NB4 (cell line): ENCODE measurements at regions not wholly inside any gene's neighbourhood (a gene's known extent, or its start where the extent isn't known, plus 50 kb on each side); places are given as distances from the start of the nearest gene placed in this dataset.

Experiments
- DNase-seq: peaks from one replicate; pipeline ENCODE4 v3.0.0; 2010; ENCODE audit warnings: low read depth
- H3K4me3 ChIP-seq: one replicate; pipeline ENCODE4 v1.5.1; 2011; ENCODE audit warnings: mild to moderate bottlenecking, low read depth, low read length, moderate library complexity
- MYC ChIP-seq: IDR thresholded peaks from 2 replicates; pipeline ENCODE4 v1.6.1; 2011; ENCODE audit warnings: low read depth, low read length
- POLR2A ChIP-seq: IDR thresholded peaks from 2 replicates; pipeline ENCODE4 v1.6.1; 2011; ENCODE audit warnings: mild to moderate bottlenecking; ENCODE audit not compliant: insufficient read length; ENCODE audit errors: extremely low read depth
- TF ChIP-seq, protein P1 (sequence below): IDR thresholded peaks from 2 replicates; pipeline ENCODE4 v1.6.1; 2011; ENCODE audit warnings: low read depth, low read length
- TF ChIP-seq, protein P2 (sequence below): IDR thresholded peaks from one replicate; pipeline ENCODE4 v1.5.1; 2012; ENCODE audit warnings: low read depth, low read length

DNA sequence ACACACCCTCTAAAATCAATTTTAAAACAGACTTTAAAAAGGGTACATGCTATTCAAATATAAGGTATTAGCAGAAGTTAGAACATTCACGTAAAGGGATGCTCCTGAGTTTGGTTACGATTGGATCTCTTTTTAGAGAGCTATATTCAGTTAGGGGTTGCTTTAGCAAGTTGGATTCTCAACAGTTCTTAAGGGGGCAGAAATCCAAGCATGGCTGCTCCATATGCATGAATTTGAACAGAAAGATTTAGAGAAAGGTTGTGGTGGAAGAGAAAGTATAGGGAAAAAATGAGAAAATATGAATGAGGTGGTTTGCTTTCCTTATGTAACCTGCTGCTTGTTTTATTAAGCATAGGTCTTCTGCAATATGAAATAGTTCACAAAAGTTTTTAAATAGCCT lies 855.1 kb downstream of the SORCS1 start:
- no peak for DNase-seq
- TF ChIP-seq, protein P1, sequence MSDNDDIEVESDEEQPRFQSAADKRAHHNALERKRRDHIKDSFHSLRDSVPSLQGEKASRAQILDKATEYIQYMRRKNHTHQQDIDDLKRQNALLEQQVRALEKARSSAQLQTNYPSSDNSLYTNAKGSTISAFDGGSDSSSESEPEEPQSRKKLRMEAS, result no peak
- TF ChIP-seq POLR2A (no peak), MYC (no peak)
- TF ChIP-seq, protein P2, sequence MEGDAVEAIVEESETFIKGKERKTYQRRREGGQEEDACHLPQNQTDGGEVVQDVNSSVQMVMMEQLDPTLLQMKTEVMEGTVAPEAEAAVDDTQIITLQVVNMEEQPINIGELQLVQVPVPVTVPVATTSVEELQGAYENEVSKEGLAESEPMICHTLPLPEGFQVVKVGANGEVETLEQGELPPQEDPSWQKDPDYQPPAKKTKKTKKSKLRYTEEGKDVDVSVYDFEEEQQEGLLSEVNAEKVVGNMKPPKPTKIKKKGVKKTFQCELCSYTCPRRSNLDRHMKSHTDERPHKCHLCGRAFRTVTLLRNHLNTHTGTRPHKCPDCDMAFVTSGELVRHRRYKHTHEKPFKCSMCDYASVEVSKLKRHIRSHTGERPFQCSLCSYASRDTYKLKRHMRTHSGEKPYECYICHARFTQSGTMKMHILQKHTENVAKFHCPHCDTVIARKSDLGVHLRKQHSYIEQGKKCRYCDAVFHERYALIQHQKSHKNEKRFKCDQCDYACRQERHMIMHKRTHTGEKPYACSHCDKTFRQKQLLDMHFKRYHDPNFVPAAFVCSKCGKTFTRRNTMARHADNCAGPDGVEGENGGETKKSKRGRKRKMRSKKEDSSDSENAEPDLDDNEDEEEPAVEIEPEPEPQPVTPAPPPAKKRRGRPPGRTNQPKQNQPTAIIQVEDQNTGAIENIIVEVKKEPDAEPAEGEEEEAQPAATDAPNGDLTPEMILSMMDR, result no peak
- no peak overlapping the region for H3K4me3 ChIP-seq

- TF ChIP-seq POLR2A, result no peak
- TF ChIP-seq, protein P1, result no peak
- TF ChIP-seq, protein P2, result no peak
- no peak for TF ChIP-seq MYC
- DNase-seq, result no peak
- no peak overlapping the region for H3K4me3 ChIP-seq
Measured at GRCh38 chr10:106308284-106308683, 856.2 kb downstream of the SORCS1 start.

GRCh38 chr10:106304056-106304455 lies 860.5 kb downstream of the SORCS1 start:
- no peak overlapping the region for H3K4me3 ChIP-seq
- TF ChIP-seq, protein P2, result no peak
- TF ChIP-seq POLR2A (no peak), MYC (no peak)
- TF ChIP-seq, protein P1, result no peak
- no peak for DNase-seq

- no peak overlapping the region for H3K4me3 ChIP-seq
- TF ChIP-seq, protein P1, result no peak
- TF ChIP-seq, protein P2, result no peak
- no peak for DNase-seq
Measured at GRCh38 chr10:106302961-106303360, 861.5 kb downstream of the SORCS1 start.

DNA sequence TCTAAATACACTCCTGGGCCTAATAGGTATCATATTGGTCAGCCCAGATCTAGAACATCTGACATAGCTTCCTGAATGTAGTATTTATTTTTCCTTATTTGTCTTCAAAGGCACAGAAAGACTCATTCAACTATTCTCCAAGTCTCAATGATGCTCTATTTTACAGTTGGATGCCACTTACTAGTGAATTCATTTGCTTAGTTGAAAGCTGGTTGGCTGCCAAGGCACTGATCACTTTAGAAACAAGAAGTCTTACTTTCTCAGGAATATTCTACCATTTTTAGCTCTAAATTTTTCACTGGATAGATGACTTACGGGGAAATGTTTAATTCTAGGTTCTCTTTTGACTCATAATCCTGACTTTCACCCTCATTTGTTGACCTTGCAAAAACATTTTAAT lies 863.4 kb downstream of the SORCS1 start:
- H3K4me3 ChIP-seq, result no peak overlapping the region
- no peak for DNase-seq

More for the DNA sequence above, 863.4 kb downstream of the SORCS1 start:
- no peak for TF ChIP-seq MYC
- TF ChIP-seq, protein P2, result no peak
- TF ChIP-seq POLR2A, result no peak
- TF ChIP-seq, protein P1, result no peak
